ENCODE measurements at regions not wholly inside any gene's neighbourhood (a gene's known extent, or its start where the extent isn't known, plus 50 kb on each side); places are given as distances from the start of the nearest gene placed in this dataset.
"Not testable (repeated sequence)": the region's sequence is repeated elsewhere in the genome, so short reads cannot be mapped to it uniquely, and the experiment has no call there.

DNA sequence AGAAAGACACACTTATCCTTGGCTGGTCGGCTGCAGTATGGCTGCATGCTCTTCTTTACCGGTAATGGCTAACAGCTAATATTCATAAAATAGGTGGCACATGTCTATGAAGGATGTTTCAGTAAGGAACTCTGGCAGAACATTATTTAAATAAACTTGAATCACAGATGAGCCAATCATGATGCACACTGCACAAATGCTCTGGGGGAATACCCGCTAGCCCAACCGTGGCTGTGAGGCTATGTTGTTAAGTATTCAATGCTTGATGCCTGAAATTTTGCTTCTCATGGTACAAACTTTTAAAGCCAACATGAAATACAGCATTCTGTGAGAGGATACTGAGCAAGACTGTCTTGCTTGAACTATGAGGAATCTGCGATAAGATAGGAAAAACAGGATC, 505.8 kb downstream of the ZEB2 start:
- Histone ChIP-seq H3K36me3 (no peaks in the 10 kb centered on the region), H3K4me3 (no peak overlapping the region), H3K27me3 (replicated peaks) (no peaks in the 10 kb centered on the region), H3K4me1 (replicated peaks) (no peaks in the 10 kb centered on the region), H3K9me3 (replicated peaks) (no peaks in the 10 kb centered on the region), H3K27ac (no peak overlapping the region)
- DNase-seq (ENCODE audit: low read depth in 1 of 2, low spot score in 2 of 2) = no peak

DNA sequence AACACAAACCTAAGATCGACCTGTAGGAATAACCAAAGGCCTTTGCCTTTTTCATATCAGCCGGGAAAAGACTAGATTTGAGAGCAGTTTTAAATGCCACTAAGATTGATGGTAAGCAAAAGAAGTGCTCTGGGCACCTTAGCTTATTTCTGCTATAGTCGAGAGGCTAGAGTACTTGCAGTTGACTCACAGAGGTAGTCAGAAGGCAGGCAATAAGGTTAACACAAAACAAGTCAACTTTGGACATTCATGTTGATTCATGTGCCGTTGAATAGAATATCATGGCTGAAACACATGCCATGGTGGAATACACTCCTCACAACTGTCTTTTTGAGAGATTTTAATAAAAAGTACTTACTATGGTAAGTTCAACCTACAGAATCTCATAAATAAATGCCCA, 507.6 kb downstream of the ZEB2 start:
- DNase-seq (ENCODE audit: low read depth in 1 of 2, low spot score in 2 of 2) = no peak
- H3K36me3 ChIP-seq = no peaks in the 10 kb centered on the region
- H3K4me1 ChIP-seq (replicated peaks) = no peaks in the 10 kb centered on the region
- no peak overlapping the region for H3K27ac ChIP-seq
- H3K4me3 ChIP-seq = no peak overlapping the region
- no peaks in the 10 kb centered on the region for H3K9me3 ChIP-seq (replicated peaks)
- H3K27me3 ChIP-seq (replicated peaks) = no peaks in the 10 kb centered on the region

DNA sequence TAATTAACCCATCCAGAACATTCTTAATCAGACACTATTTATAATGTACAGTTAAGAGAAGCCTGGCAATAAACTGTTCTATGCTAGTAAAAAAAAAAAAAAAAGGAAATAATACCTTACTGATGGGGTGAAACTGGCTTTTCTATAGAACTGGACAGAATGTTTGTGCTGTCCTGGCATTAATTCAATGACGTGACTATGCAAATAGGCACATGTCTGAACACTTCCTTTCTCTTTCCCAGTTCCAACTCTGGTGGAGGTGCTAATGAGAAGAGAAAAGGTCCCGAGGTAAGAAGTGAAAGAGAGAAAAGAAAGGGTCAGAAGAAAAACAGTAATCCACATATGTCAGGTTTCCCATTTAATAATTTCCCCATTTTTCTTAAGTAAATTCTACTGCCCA, 508.4 kb downstream of the ZEB2 start:
- Histone ChIP-seq H3K27ac (no peak overlapping the region), H3K4me1 (replicated peaks) (no peaks in the 10 kb centered on the region), H3K27me3 (replicated peaks) (no peaks in the 10 kb centered on the region), H3K4me3 (no peak overlapping the region), H3K36me3 (no peaks in the 10 kb centered on the region), H3K9me3 (replicated peaks) (no peaks in the 10 kb centered on the region)
- DNase-seq (ENCODE audit: low read depth in 1 of 2, low spot score in 2 of 2) = no peak

DNA sequence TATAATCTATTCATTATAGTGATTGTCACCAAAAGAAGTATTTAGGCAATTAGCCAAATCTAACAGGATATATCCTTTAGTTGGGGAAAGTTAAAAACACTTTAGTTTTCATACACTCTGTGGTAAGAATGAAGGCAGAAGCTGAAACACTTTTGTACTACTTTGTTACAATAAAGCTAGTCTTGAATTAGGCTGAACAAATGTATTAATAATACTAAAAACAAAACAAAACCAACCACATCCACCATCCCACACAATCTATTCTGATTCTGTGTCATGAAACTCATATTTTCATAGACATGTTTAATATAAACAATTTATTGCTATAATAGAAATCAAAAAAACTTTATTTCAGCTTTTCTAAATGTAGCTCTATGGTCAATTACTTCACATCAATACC, 508.8 kb downstream of the ZEB2 start:
- Histone ChIP-seq H3K9me3 (replicated peaks) (no peaks in the 10 kb centered on the region), H3K4me1 (replicated peaks) (no peaks in the 10 kb centered on the region), H3K27ac (no peak overlapping the region), H3K4me3 (no peak overlapping the region), H3K36me3 (no peaks in the 10 kb centered on the region), H3K27me3 (replicated peaks) (no peaks in the 10 kb centered on the region)
- no peak for DNase-seq (ENCODE audit: low read depth in 1 of 2, low spot score in 2 of 2)

DNA sequence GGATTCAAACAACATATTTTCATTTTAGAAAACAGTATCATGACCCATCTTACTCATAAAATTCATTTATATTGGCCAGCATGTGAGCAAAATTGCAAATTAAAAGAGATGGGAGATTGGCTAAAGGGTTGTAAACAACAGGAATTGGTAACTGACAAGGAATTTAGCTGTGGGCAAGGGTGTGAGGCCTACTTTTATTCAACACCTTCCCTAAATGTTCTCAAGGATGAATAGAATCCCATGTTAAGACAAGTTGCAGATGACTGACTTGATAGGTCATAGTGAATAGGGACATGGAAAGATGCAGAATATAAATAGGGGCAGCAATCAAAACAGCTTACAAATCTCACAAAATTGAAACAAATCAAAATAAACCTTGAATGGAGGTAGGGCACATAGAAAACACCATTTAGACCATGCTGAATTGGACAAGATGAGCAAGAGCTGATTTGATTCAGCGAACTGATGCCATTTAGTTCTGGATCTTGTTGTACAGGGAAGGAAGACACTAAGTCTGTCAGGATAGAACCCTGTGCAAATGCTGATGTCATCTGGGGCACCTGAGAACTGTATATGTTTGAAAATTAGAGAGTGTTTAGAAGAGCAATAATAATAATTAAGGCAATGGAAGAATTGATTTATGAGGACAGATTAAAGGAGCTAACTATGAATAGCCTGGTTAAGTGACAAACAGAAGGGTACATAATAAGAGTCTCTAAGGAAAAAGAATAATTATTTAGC, 509.7 kb downstream of the ZEB2 start:
- H3K9me3 ChIP-seq (replicated peaks) = no peaks in the 10 kb centered on the region
- no peak overlapping the region for H3K4me3 ChIP-seq
- H3K27ac ChIP-seq = no peak overlapping the region
- no peaks in the 10 kb centered on the region for H3K36me3 ChIP-seq
- H3K4me1 ChIP-seq (replicated peaks) = no peaks in the 10 kb centered on the region
- H3K27me3 ChIP-seq (replicated peaks) = no peaks in the 10 kb centered on the region
- no peak for DNase-seq (ENCODE audit: low read depth in 1 of 2, low spot score in 2 of 2)

DNA sequence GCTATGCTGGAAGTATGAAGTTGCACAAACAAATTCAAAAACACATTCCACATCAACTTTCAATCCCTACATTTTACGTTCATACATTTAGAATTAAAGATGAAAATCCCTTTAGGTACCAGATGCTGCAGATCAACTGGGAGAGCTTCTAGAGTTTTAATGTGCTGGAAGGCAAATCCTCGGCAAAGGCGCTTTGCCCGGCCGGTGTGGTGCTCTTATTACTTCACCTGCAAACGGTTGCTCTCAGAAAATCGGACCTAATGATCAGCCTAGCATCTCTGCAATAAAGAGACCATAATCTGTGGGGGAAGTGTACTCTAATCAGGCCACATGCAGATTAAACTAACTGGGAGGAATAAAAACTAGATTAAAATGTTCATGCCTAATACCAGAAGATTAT, 513.8 kb downstream of the ZEB2 start:
- no peak for DNase-seq (ENCODE audit: low read depth in 1 of 2, low spot score in 2 of 2)
- no peaks in the 10 kb centered on the region for H3K4me1 ChIP-seq (replicated peaks)
- no peaks in the 10 kb centered on the region for H3K9me3 ChIP-seq (replicated peaks)
- H3K4me3 ChIP-seq = no peak overlapping the region
- no peaks in the 10 kb centered on the region for H3K27me3 ChIP-seq (replicated peaks)
- no peaks in the 10 kb centered on the region for H3K36me3 ChIP-seq
- H3K27ac ChIP-seq = no peak overlapping the region

DNA sequence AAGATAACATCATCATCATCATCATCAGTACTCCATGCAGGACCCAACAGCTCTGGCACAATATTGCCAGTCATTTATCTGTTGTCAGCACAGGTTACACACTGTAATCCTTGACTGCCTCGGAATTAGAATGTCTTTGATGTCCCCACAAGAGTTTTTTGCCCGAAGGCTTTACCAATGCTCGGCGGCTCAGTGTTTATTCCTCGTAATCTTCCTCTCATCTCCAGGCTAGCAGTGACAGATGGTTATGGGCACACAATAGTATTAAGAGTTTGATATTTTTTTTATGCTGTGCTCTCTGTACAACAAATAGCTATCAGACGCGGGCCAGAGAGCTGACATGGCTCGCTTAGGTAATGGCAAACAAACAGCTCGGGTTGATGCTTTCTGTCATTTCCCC, 515.2 kb downstream of the ZEB2 start:
- Histone ChIP-seq H3K9me3 (replicated peaks) (no peaks in the 10 kb centered on the region), H3K36me3 (no peaks in the 10 kb centered on the region), H3K4me1 (replicated peaks) (no peaks in the 10 kb centered on the region), H3K27me3 (replicated peaks) (no peaks in the 10 kb centered on the region), H3K27ac (no peak overlapping the region), H3K4me3 (no peak overlapping the region)
- no peak for DNase-seq (ENCODE audit: low read depth in 1 of 2, low spot score in 2 of 2)

DNA sequence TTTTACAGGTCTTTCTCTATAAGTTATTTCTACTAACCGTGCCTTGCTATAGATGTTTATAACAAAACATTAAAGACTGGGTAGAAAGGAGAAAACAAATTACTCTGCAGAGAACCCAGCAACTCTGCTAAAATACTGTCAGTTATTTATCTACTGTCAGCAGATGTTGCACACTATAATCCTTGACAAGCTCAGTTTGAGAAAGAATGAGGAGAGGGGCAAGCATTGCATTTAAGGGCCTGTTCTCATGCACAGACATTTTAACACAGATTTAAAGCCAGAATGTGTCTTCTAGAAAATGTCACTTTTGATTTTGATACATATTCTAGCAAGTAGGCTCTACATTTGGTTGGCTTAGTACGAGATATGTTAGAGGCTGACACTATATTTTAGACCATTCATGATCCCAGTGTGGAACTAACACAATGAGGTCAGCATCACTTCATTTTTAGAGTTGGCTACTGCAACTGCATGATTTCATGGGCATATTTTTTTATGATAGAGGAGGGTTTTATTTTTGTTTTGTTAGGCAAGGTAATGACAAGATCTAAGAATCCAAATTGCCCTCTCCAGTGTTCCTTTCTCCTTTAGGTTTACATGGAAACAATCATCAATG, 516.4 kb downstream of the ZEB2 start:
- Histone ChIP-seq H3K4me1 (replicated peaks) (no peaks in the 10 kb centered on the region), H3K9me3 (replicated peaks) (no peaks in the 10 kb centered on the region), H3K4me3 (no peak overlapping the region), H3K36me3 (no peaks in the 10 kb centered on the region), H3K27ac (no peak overlapping the region), H3K27me3 (replicated peaks) (no peaks in the 10 kb centered on the region)
- DNase-seq (ENCODE audit: low read depth in 1 of 2, low spot score in 2 of 2) = no peak

DNA sequence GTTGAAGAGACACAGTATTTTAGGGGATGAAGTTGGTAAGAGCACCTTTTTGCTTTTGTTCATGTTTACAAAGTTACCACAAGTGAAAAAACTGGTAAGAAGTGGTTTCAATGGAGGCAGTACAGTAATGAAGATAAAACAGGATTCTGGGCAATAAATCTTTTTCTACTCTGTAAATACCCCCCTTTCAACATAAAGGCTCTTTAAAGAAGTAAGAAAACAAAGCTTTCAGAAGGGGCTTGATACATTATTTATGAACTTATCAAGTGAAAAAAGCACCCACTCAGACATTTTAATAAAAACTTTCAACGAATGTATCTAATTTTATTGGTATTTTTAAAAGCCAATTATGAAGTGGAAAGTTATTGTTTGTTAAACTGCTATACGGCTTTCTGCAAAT, 522.9 kb downstream of the ZEB2 start:
- no peak overlapping the region for H3K27ac ChIP-seq
- H3K9me3 ChIP-seq (replicated peaks) = no peaks in the 10 kb centered on the region
- no peaks in the 10 kb centered on the region for H3K27me3 ChIP-seq (replicated peaks)
- H3K36me3 ChIP-seq = no peaks in the 10 kb centered on the region
- no peak overlapping the region for H3K4me3 ChIP-seq
- no peaks in the 10 kb centered on the region for H3K4me1 ChIP-seq (replicated peaks)
- no peak for DNase-seq (ENCODE audit: low read depth in 1 of 2, low spot score in 2 of 2)

DNA sequence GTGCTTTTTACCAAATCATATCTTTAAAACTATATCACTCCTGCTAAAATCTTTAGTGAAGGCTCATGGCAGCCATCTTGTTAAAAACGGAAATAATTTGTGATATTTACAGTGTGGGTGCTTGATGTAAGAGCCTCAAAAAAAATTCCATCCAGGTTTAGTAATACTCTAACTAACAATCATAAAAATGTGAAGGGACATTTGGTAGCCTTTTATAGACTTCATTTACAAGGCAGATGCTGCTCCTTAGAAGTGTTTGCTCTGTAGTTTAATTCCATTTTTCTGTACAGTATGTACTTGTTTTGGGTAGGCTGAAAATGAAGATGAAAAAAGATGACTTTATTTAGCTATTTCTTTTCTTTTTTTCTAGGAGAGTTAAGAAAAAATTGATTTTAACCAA, 525.0 kb downstream of the ZEB2 start:
- Histone ChIP-seq H3K9me3 (replicated peaks) (no peaks in the 10 kb centered on the region), H3K4me3 (no peak overlapping the region), H3K4me1 (replicated peaks) (no peaks in the 10 kb centered on the region), H3K27me3 (replicated peaks) (no peaks in the 10 kb centered on the region), H3K36me3 (no peaks in the 10 kb centered on the region), H3K27ac (no peak overlapping the region)
- DNase-seq (ENCODE audit: low read depth in 1 of 2, low spot score in 2 of 2) = no peak

DNA sequence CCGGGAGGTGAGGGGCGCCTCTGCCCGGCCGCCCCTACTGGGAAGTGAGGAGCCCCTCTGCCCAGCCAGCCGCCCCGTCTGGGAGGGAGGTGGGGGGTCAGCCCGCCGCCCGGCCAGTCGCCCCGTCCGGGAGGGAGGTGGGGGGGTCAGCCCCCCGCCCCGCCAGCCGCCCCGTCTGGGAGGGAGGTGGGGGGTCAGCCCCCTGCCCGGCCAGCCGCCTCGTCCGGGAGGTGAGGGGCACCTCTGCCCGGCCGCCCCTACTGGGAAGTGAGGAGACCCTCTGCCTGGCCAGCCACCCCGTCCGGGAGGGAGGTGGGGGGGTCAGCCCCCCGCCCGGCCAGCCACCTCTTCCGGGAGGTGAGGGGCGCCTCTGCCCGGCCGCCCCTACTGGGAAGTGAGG, 528.3 kb downstream of the ZEB2 start:
- H3K36me3 ChIP-seq; H3K27ac ChIP-seq; H3K4me3 ChIP-seq; DNase-seq (ENCODE audit: low read depth in 1 of 2, low spot score in 2 of 2); H3K27me3 ChIP-seq (replicated peaks); H3K4me1 ChIP-seq (replicated peaks); H3K9me3 ChIP-seq (replicated peaks): not testable (repeated sequence)

DNA sequence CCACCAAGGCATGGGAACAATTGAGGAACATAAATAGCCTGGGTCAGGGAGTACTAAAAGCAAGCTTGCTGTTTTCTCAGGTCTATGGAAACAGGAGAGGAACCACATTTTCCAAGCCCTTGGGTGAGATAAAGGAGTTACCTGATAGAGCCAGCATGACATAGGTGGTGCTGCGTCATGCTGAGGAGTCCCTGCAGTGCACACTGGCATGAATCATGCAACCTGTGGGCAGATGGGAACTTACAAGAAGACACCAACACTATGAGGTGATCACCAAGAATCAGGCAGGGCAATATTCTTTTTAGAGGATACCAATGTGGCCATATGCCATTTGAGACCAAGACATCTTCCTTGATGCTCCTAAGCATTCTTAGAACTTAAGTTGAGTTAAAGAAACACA, 531.8 kb downstream of the ZEB2 start:
- Histone ChIP-seq H3K27ac (no peak overlapping the region), H3K27me3 (replicated peaks) (no peaks in the 10 kb centered on the region), H3K4me1 (replicated peaks) (no peaks in the 10 kb centered on the region), H3K36me3 (no peaks in the 10 kb centered on the region), H3K4me3 (no peak overlapping the region), H3K9me3 (replicated peaks) (0 out of 2 replicates have a peak, but pooled peaks cover 3% of the 10 kb centered on the region)
- no peak for DNase-seq (ENCODE audit: low read depth in 1 of 2, low spot score in 2 of 2)

DNA sequence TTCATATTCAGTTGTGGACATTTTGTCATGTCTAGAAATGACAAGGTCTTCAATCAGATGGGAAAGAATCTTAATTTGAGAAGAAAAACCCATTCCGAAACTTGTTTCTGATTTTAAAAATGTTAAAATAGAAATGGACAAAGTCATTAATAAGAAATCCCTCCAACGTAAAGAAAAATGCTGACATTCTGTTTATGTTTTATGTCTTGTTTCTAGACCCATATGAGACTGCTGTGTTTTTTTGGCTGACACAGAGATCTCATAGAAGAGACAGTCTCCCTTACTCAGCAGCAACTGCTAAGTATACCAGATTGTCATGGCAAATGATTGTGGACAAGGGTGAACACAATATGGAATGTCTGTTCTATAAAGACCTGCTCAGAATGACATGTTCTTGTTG, 538.5 kb downstream of the ZEB2 start:
- 0 out of 2 replicates have a peak, but pooled peaks cover 3% of the 10 kb centered on the region for H3K9me3 ChIP-seq (replicated peaks)
- no peaks in the 10 kb centered on the region for H3K27me3 ChIP-seq (replicated peaks)
- no peak for DNase-seq (ENCODE audit: low read depth in 1 of 2, low spot score in 2 of 2)
- no peaks in the 10 kb centered on the region for H3K36me3 ChIP-seq
- H3K4me3 ChIP-seq = no peak overlapping the region
- H3K27ac ChIP-seq = no peak overlapping the region
- H3K4me1 ChIP-seq (replicated peaks) = peaks cover 11% of the 10 kb centered on the region

DNA sequence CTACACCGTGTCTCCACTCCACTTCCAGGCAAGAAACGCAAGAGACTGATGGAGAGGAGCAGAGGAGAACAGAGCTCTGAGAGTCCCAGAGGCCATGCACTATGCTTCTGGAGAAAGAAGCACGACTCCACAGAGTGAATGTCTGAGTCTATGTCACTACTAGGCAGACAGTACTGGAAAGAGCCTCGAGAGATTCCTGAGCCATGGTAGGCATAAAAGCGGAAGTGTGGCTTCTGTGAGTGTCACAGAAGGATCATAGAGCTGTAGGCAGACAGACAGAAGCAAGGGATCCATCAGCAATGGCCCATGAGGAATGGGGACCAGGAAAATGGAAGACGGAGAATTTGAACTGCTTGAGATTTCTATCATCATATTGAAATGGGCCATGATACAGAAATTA, 542.6 kb downstream of the ZEB2 start:
- H3K9me3 ChIP-seq (replicated peaks) = no peaks in the 10 kb centered on the region
- H3K27me3 ChIP-seq (replicated peaks) = no peaks in the 10 kb centered on the region
- H3K4me3 ChIP-seq = no peak overlapping the region
- peaks cover 11% of the 10 kb centered on the region for H3K4me1 ChIP-seq (replicated peaks)
- no peak for DNase-seq (ENCODE audit: low read depth in 1 of 2, low spot score in 2 of 2)
- H3K36me3 ChIP-seq = no peaks in the 10 kb centered on the region
- H3K27ac ChIP-seq = no peak overlapping the region

DNA sequence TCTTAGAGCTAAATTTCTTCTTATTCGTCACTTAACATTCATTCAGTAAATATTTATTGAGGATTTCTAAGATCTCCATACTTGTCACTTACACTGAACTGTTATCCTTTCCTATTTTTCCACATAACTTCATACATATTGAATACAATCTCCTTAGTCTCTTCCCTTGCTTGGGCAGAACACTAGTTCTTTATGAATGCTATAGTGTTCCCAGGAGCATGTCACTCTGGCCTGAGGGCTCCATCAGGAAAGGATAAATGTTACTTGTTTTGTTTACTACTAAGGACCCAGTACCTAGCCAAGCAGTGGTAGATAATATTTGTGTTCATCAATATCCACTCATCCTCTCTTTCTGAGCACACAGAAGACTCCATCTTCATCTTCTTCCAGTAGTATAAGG, 544.7 kb downstream of the ZEB2 start:
- no peak overlapping the region for H3K4me3 ChIP-seq
- no peaks in the 10 kb centered on the region for H3K9me3 ChIP-seq (replicated peaks)
- peaks cover 11% of the 10 kb centered on the region for H3K4me1 ChIP-seq (replicated peaks)
- no peaks in the 10 kb centered on the region for H3K27me3 ChIP-seq (replicated peaks)
- no peak for DNase-seq (ENCODE audit: low read depth in 1 of 2, low spot score in 2 of 2)
- no peaks in the 10 kb centered on the region for H3K36me3 ChIP-seq
- no peak overlapping the region for H3K27ac ChIP-seq

Measured in SJSA1 (cell line).